Activated T-cell treated with anti-CD3 and anti-CD28 coated beads, Interleukin-2, amount 50 U/mL, for 72 hours (primary cell): ENCODE measurements at regions not wholly inside any gene's neighbourhood (a gene's known extent, or its start where the extent isn't known, plus 50 kb on each side); places are given as distances from the start of the nearest gene placed in this dataset.

Experiments
- ATAC-seq, 2 donors: fragments of 150-1000 bp; cut with Tn5 transposase; replicated peaks in 1 of 2; 2 replicates each; pipeline ENCODE4 v1.10.0; 2021; ENCODE audit warnings: moderate library complexity in 2 of 2, mild to moderate bottlenecking in 1 of 2
- DNase-seq, 2 donors: peaks; one replicate each; pipeline ENCODE4 v3.0.0; 2021 to 2022; ENCODE audit warnings: mixed read lengths in 1 of 2
- H3K27ac Mint-ChIP-seq: one replicate; pipeline ENCODE4 v1.8.0; 2022; ENCODE audit warnings: mild to moderate bottlenecking, moderate library complexity, mixed read lengths
- H3K27me3 Mint-ChIP-seq: one replicate; pipeline ENCODE4 v1.8.0; 2022; ENCODE audit warnings: low read depth, mixed read lengths
- H3K36me3 Mint-ChIP-seq, 2 donors: one replicate each; pipeline ENCODE4 v1.8.0; 2022; ENCODE audit warnings: mixed read lengths in 2 of 2, mild to moderate bottlenecking in 1 of 2; ENCODE audit not compliant: insufficient read depth in 2 of 2
- H3K4me1 Mint-ChIP-seq: one replicate; pipeline ENCODE4 v1.8.0; 2022; ENCODE audit warnings: low read depth, mixed read lengths
- H3K4me3 Mint-ChIP-seq, 2 donors: one replicate each; pipeline ENCODE4 v1.8.0; 2022; ENCODE audit warnings: mild to moderate bottlenecking in 2 of 2, mixed read lengths in 2 of 2, moderate library complexity in 2 of 2
- H3K9me3 Mint-ChIP-seq, 2 donors: one replicate each; pipeline ENCODE4 v1.8.0; 2022; ENCODE audit warnings: mixed read lengths in 2 of 2

- H3K36me3 Mint-ChIP-seq = peaks cover 3 to 6% of the 10 kb centered on the region in 2 donors
- ATAC-seq (no peak), DNase-seq (no peak)
- H3K9me3 Mint-ChIP-seq = peaks cover 5 to 16% of the 10 kb centered on the region in 2 donors
- H3K27ac Mint-ChIP-seq = no peak overlapping the region
- H3K4me3 Mint-ChIP-seq = no peak overlapping the region
- no peaks in the 10 kb centered on the region for H3K27me3 Mint-ChIP-seq
- no peaks in the 10 kb centered on the region for H3K4me1 Mint-ChIP-seq
Observed at GRCh38 chr16:54466233-54466632, 179.6 kb upstream of the IRX3 start.

DNA sequence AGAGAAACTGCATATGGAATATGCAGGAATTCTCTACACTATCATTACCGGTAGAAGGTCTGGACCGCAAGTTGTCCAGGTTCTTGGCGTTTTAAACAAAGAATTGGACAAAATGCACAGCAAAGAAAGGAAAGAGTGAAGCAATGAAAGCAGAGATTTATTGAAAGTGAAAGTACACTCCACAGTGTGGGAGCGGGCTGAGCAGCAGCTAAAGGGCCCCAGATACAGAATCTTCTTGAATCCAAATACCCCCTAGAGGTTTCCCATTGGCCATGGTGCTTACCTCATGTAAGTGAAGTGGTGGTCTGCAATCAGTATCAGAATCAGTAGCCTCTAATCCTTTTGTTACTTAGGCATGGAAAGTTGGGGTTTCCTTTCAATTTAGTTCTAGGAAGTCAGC, 178.5 kb upstream of the IRX3 start:
- no peaks in the 10 kb centered on the region for H3K4me1 Mint-ChIP-seq

DNA sequence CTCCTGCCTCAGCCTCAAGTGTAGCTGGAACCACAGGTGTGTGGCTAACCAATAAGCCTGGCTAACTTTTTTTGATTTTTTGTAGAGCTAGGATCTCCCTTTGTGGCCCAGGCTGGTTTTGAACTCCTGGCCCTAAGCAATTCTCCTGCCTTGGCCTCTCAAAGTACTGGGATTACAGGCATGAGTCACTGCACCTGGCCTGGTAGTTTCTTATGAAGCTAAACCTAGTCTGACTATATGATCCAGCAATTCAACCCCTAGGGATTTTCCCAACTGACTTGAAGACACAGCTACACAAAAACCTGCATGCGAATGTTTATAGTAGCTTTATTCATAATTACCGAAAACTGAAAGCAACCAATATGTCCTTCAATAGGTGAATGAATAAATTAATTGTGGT, 176.2 kb upstream of the IRX3 start:
- DNase-seq (no peak), ATAC-seq (no peak)
- Mint-ChIP-seq H3K4me1 (no peaks in the 10 kb centered on the region), H3K9me3 (peaks cover 5 to 16% of the 10 kb centered on the region in 2 donors), H3K27me3 (no peaks in the 10 kb centered on the region), H3K27ac (no peak overlapping the region), H3K36me3 (peaks cover 3 to 6% of the 10 kb centered on the region in 2 donors), H3K4me3 (no peak overlapping the region)

More for the DNA sequence above, 178.5 kb upstream of the IRX3 start:
- ATAC-seq = no peak
- H3K9me3 Mint-ChIP-seq = peaks cover 5 to 16% of the 10 kb centered on the region in 2 donors
- no peaks in the 10 kb centered on the region for H3K27me3 Mint-ChIP-seq
- no peak overlapping the region for H3K4me3 Mint-ChIP-seq
- no peak for DNase-seq
- no peak overlapping the region for H3K27ac Mint-ChIP-seq
- peaks cover 3 to 6% of the 10 kb centered on the region in 2 donors for H3K36me3 Mint-ChIP-seq

DNA sequence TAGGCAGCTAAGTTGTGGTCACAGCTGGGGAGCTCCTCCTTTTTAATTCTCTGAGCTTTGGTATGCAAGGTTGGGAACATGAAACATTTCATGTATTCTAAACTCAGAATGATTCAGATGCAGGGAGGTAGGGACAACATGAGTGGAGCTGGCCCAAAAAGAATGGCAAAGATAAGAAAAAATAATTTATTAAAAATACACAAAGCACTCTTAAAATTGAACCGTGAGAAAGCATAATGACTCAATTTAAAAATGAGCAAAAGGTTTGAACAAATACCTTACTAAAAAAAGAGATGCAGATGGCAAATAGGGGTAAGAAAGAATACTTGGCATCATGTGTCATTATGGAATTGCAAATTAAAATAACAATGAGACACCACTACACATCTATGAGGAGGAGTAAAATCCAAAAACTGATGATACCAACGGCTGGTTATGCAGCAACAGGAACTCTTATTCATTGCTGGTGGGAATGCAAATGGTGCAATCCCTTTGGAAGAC, 175.6 kb upstream of the IRX3 start:
- no peak for ATAC-seq
- Mint-ChIP-seq H3K27me3 (no peaks in the 10 kb centered on the region), H3K27ac (no peak overlapping the region), H3K4me1 (no peaks in the 10 kb centered on the region), H3K36me3 (peaks cover 3 to 6% of the 10 kb centered on the region in 2 donors), H3K4me3 (no peak overlapping the region), H3K9me3 (peaks cover 5 to 16% of the 10 kb centered on the region in 2 donors)
- no peak for DNase-seq

GRCh38 chr16:54460263-54460860, 173.8 kb upstream of the IRX3 start:
- no peak overlapping the region for H3K27ac Mint-ChIP-seq
- no peaks in the 10 kb centered on the region for H3K27me3 Mint-ChIP-seq
- H3K36me3 Mint-ChIP-seq = peaks cover 3 to 6% of the 10 kb centered on the region in 2 donors
- DNase-seq = no peak
- ATAC-seq = no peak
- H3K4me1 Mint-ChIP-seq = no peaks in the 10 kb centered on the region
- H3K4me3 Mint-ChIP-seq = no peak overlapping the region
- peaks cover 5 to 16% of the 10 kb centered on the region in 2 donors for H3K9me3 Mint-ChIP-seq

GRCh38 chr16:54459509-54460262, 173.1 kb upstream of the IRX3 start:
- Mint-ChIP-seq H3K27me3 (no peaks in the 10 kb centered on the region), H3K36me3 (peaks cover 3 to 6% of the 10 kb centered on the region in 2 donors), H3K9me3 (peaks cover 4 to 15% of the 10 kb centered on the region in 2 donors), H3K4me1 (no peaks in the 10 kb centered on the region), H3K4me3 (no peak overlapping the region), H3K27ac (no peak overlapping the region)
- no peak for ATAC-seq
- DNase-seq = no peak

DNA sequence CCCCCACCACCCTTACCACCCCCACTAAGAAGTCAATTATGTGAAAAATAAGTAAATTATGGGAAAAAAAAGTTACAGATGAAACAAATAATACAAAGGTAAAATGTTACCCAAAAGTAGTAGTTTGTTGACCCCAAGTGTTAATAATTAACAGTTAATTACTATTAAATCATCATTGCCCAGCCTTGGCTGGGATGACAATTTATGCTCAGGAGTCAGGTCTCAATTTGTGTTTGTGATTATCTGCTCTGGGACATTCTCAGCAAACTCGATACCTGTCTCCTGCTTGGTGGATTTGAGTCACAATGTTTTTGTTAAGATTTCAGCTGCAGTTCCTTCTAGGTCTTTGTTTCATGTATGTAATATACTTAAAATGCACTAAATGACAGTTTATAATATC, 172.3 kb upstream of the IRX3 start:
- DNase-seq = no peak
- H3K4me3 Mint-ChIP-seq = no peak overlapping the region
- no peaks in the 10 kb centered on the region for H3K27me3 Mint-ChIP-seq
- peaks cover 2 to 4% of the 10 kb centered on the region in 2 donors for H3K36me3 Mint-ChIP-seq
- ATAC-seq = no peak
- H3K9me3 Mint-ChIP-seq = peaks cover 1 to 10% of the 10 kb centered on the region in 2 donors
- H3K4me1 Mint-ChIP-seq = no peaks in the 10 kb centered on the region
- H3K27ac Mint-ChIP-seq = no peak overlapping the region

- Mint-ChIP-seq H3K27ac (no peak overlapping the region), H3K4me1 (no peaks in the 10 kb centered on the region), H3K9me3 (no peaks in the 10 kb centered on the region)
Observed at GRCh38 chr16:54456291-54456690, 169.7 kb upstream of the IRX3 start.

DNA sequence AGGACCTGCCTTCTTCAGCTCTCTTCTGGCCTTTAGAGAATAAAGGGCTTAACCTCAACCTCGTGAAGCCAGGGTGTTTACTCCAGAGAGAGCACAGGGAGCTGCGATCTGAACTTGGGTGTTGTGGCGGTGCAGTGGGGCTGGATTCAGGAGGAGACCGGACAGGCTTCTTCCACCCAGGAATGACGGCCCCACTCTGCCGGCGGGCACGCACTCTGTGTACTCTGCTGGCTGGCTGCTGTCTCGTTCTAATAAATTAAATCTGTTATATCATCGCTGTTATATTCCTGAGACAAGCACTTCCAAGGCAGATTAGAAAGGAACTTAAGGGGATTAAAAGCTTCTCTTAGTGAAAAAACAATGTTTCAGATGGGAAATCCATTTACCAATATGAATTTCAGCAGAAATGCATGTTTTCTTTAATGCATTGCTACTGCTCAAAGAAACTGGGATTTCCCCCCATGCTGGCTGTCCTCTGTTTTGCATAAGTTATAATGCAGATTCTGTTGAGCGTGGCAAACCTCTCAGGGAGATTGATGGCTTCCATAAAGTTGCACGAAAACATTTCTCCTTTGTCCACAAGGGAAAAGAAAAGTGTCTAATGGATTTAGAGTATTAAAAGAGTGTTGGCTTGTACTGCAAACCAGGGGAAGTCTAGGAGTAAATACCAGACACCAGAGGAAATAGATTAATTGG, 168.6 kb upstream of the IRX3 start:
- Mint-ChIP-seq H3K9me3 (no peaks in the 10 kb centered on the region), H3K36me3 (no peaks in the 10 kb centered on the region), H3K4me1 (no peaks in the 10 kb centered on the region), H3K4me3 (no peak overlapping the region), H3K27me3 (no peaks in the 10 kb centered on the region), H3K27ac (no peak overlapping the region)
- DNase-seq = no peak
- ATAC-seq = no peak

More at GRCh38 chr16:54456291-54456690, 169.7 kb upstream of the IRX3 start:
- Mint-ChIP-seq H3K27me3 (no peaks in the 10 kb centered on the region), H3K36me3 (no peaks in the 10 kb centered on the region), H3K4me3 (no peak overlapping the region)
- ATAC-seq = no peak
- no peak for DNase-seq

DNA sequence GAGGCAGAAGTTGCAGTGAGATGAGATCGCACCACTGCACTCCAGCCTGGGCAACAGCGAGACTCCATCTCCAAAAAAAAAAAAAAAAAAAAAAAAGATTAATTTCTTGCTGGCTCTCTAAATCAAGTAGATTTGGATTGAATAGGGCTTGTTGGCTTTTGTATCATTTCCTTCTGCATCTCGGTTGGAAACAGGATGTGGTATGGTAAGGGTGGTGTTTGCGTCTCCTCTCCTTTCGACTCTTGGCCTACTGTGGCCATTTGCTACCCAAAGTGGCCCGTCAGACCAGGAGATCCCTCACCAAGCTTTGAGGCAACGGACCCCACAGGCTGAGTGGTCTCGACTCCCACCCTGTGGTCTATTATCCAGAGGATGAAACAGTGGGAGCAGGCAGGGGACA, 168.0 kb upstream of the IRX3 start:
- Mint-ChIP-seq H3K4me1 (no peaks in the 10 kb centered on the region), H3K36me3 (no peaks in the 10 kb centered on the region), H3K9me3 (no peaks in the 10 kb centered on the region), H3K27ac (no peak overlapping the region), H3K27me3 (peaks cover 2% of the 10 kb centered on the region), H3K4me3 (no peak overlapping the region)
- no peak for DNase-seq
- ATAC-seq = no peak

DNA sequence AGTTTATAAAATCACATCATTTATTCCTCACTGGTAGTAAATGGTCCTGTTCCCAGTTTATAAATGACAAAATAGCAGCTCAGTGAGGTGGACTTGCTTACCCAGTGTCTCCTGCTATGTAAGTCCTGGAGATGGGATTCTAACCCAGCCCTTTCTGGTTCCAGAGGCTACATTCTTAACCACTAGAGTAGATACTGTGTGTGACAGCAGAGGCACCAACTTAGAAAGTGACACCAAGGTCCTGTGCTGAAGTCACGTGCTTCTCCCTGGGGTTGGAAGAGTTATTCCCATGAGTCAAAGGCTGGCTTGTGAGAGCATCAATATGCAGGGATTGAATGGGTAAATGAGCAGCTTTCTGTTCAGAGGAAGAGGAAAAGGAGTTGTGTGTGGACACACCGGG, 167.3 kb upstream of the IRX3 start:
- no peak overlapping the region for H3K27ac Mint-ChIP-seq
- DNase-seq (no peak), ATAC-seq (no peak)
- H3K27me3 Mint-ChIP-seq = peaks cover 8% of the 10 kb centered on the region
- no peak overlapping the region for H3K4me3 Mint-ChIP-seq
- H3K4me1 Mint-ChIP-seq = no peaks in the 10 kb centered on the region
- no peaks in the 10 kb centered on the region for H3K36me3 Mint-ChIP-seq
- H3K9me3 Mint-ChIP-seq = no peaks in the 10 kb centered on the region

GRCh38 chr16:54447576-54448440, 161.2 kb upstream of the IRX3 start:
- no peak for DNase-seq
- ATAC-seq = peak in 1 of 2 donors; percentile 56
- H3K4me1 Mint-ChIP-seq = no peaks in the 10 kb centered on the region
- no peak overlapping the region for H3K27ac Mint-ChIP-seq
- H3K9me3 Mint-ChIP-seq = no peaks in the 10 kb centered on the region
- H3K36me3 Mint-ChIP-seq = no peaks in the 10 kb centered on the region
- H3K4me3 Mint-ChIP-seq = no peak overlapping the region
- peaks cover 8% of the 10 kb centered on the region for H3K27me3 Mint-ChIP-seq
